ENCODE measurements at regions not wholly inside any gene's neighbourhood (a gene's known extent, or its start where the extent isn't known, plus 50 kb on each side); places are given as distances from the start of the nearest gene placed in this dataset.

GRCh38 chr7:69448071-69448470 is 150.2 kb upstream of the AUTS2 start:
- Histone ChIP-seq H3K9ac (ENCODE audit: insufficient read length) (no peak overlapping the region), H3K27ac (no peak overlapping the region), H3K4me3 (no peak overlapping the region), H3K9me3 (ENCODE audit: low read depth, low read length) (no peaks in the 10 kb centered on the region), H3K36me3 (ENCODE audit: insufficient read depth, low read length) (no peaks in the 10 kb centered on the region)
- DNase-seq (ENCODE audit: low read depth, low spot score): no peak
- TF ChIP-seq POLR2AphosphoS5 (IDR thresholded peaks at IDR 0.05; ENCODE audit: borderline replicate concordance, low read depth, low read length): no peak
- no peak for TF ChIP-seq FOXP2 (optimal IDR thresholded peaks at IDR 0.05; ENCODE audit: control extremely low read depth, extremely low read length, insufficient read depth)
- no peak for TF ChIP-seq EZH2 (IDR thresholded peaks at IDR 0.05)

- H3K36me3 ChIP-seq (ENCODE audit: insufficient read depth, low read length): no peaks in the 10 kb centered on the region
- no peak for DNase-seq (ENCODE audit: low read depth, low spot score)
- no peak overlapping the region for H3K4me3 ChIP-seq
- no peaks in the 10 kb centered on the region for H3K9me3 ChIP-seq (ENCODE audit: low read depth, low read length)
- no peak overlapping the region for H3K9ac ChIP-seq (ENCODE audit: insufficient read length)
- TF ChIP-seq FOXP2 (optimal IDR thresholded peaks at IDR 0.05; ENCODE audit: control extremely low read depth, extremely low read length, insufficient read depth) (no peak), POLR2AphosphoS5 (IDR thresholded peaks at IDR 0.05; ENCODE audit: borderline replicate concordance, low read depth, low read length) (no peak), EZH2 (IDR thresholded peaks at IDR 0.05) (no peak)
- no peak overlapping the region for H3K27ac ChIP-seq
These were observed 147.8 kb upstream of the AUTS2 start for GRCh38 chr7:69450456-69450855.

- Histone ChIP-seq H3K9ac (ENCODE audit: insufficient read length) (no peak overlapping the region), H3K9me3 (ENCODE audit: low read depth, low read length) (no peaks in the 10 kb centered on the region), H3K4me3 (no peak overlapping the region), H3K27ac (no peak overlapping the region), H3K36me3 (ENCODE audit: insufficient read depth, low read length) (no peaks in the 10 kb centered on the region)
- TF ChIP-seq EZH2 (IDR thresholded peaks at IDR 0.05): no peak
- TF ChIP-seq POLR2AphosphoS5 (IDR thresholded peaks at IDR 0.05; ENCODE audit: borderline replicate concordance, low read depth, low read length): no peak
- no peak for TF ChIP-seq FOXP2 (optimal IDR thresholded peaks at IDR 0.05; ENCODE audit: control extremely low read depth, extremely low read length, insufficient read depth)
- DNase-seq (ENCODE audit: low read depth, low spot score): no peak
These were observed 146.6 kb upstream of the AUTS2 start for GRCh38 chr7:69451715-69452114.

- TF ChIP-seq POLR2AphosphoS5 (IDR thresholded peaks at IDR 0.05; ENCODE audit: borderline replicate concordance, low read depth, low read length) (no peak), EZH2 (IDR thresholded peaks at IDR 0.05) (no peak), FOXP2 (optimal IDR thresholded peaks at IDR 0.05; ENCODE audit: control extremely low read depth, extremely low read length, insufficient read depth) (no peak)
- H3K36me3 ChIP-seq (ENCODE audit: insufficient read depth, low read length): no peaks in the 10 kb centered on the region
- DNase-seq (ENCODE audit: low read depth, low spot score): no peak
These were observed 145.5 kb upstream of the AUTS2 start for GRCh38 chr7:69452797-69453196.

GRCh38 chr7:69457595-69458504 is 140.4 kb upstream of the AUTS2 start:
- Histone ChIP-seq H3K27ac (no peak overlapping the region), H3K4me3 (no peak overlapping the region), H3K9me3 (ENCODE audit: low read depth, low read length) (no peaks in the 10 kb centered on the region), H3K9ac (ENCODE audit: insufficient read length) (no peak overlapping the region), H3K36me3 (ENCODE audit: insufficient read depth, low read length) (no peaks in the 10 kb centered on the region)
- DNase-seq (ENCODE audit: low read depth, low spot score): no peak
- TF ChIP-seq POLR2AphosphoS5 (IDR thresholded peaks at IDR 0.05; ENCODE audit: borderline replicate concordance, low read depth, low read length) (no peak), EZH2 (IDR thresholded peaks at IDR 0.05) (no peak), FOXP2 (optimal IDR thresholded peaks at IDR 0.05; ENCODE audit: control extremely low read depth, extremely low read length, insufficient read depth) (no peak)

More at GRCh38 chr7:69452797-69453196, 145.5 kb upstream of the AUTS2 start:
- H3K27ac ChIP-seq: no peak overlapping the region
- no peaks in the 10 kb centered on the region for H3K9me3 ChIP-seq (ENCODE audit: low read depth, low read length)
- H3K4me3 ChIP-seq: no peak overlapping the region
- H3K9ac ChIP-seq (ENCODE audit: insufficient read length): no peak overlapping the region

- Histone ChIP-seq H3K27ac (no peak overlapping the region), H3K9ac (ENCODE audit: insufficient read length) (no peak overlapping the region), H3K9me3 (ENCODE audit: low read depth, low read length) (0 out of 2 replicates have a peak, but pooled peaks cover 1% of the 10 kb centered on the region), H3K4me3 (no peak overlapping the region), H3K36me3 (ENCODE audit: insufficient read depth, low read length) (no peaks in the 10 kb centered on the region)
- no peak for DNase-seq (ENCODE audit: low read depth, low spot score)
- TF ChIP-seq FOXP2 (optimal IDR thresholded peaks at IDR 0.05; ENCODE audit: control extremely low read depth, extremely low read length, insufficient read depth): no peak
- TF ChIP-seq POLR2AphosphoS5 (IDR thresholded peaks at IDR 0.05; ENCODE audit: borderline replicate concordance, low read depth, low read length): no peak
- TF ChIP-seq EZH2 (IDR thresholded peaks at IDR 0.05): no peak
These were observed 134.2 kb upstream of the AUTS2 start for GRCh38 chr7:69464035-69464434.

- no peak overlapping the region for H3K9ac ChIP-seq (ENCODE audit: insufficient read length)
- DNase-seq (ENCODE audit: low read depth, low spot score): no peak
- no peaks in the 10 kb centered on the region for H3K36me3 ChIP-seq (ENCODE audit: insufficient read depth, low read length)
- no peak for TF ChIP-seq FOXP2 (optimal IDR thresholded peaks at IDR 0.05; ENCODE audit: control extremely low read depth, extremely low read length, insufficient read depth)
- TF ChIP-seq EZH2 (IDR thresholded peaks at IDR 0.05): no peak
- no peak for TF ChIP-seq POLR2AphosphoS5 (IDR thresholded peaks at IDR 0.05; ENCODE audit: borderline replicate concordance, low read depth, low read length)
- H3K27ac ChIP-seq: no peak overlapping the region
- H3K4me3 ChIP-seq: no peak overlapping the region
- 0 out of 2 replicates have a peak, but pooled peaks cover 3% of the 10 kb centered on the region for H3K9me3 ChIP-seq (ENCODE audit: low read depth, low read length)
These were observed 133.0 kb upstream of the AUTS2 start for GRCh38 chr7:69465262-69465661.

GRCh38 chr7:69467826-69468225 is 130.4 kb upstream of the AUTS2 start:
- no peak overlapping the region for H3K27ac ChIP-seq
- H3K36me3 ChIP-seq (ENCODE audit: insufficient read depth, low read length): no peaks in the 10 kb centered on the region
- H3K9me3 ChIP-seq (ENCODE audit: low read depth, low read length): 0 out of 2 replicates have a peak, but pooled peaks cover 3% of the 10 kb centered on the region
- no peak for DNase-seq (ENCODE audit: low read depth, low spot score)
- H3K4me3 ChIP-seq: no peak overlapping the region
- TF ChIP-seq FOXP2 (optimal IDR thresholded peaks at IDR 0.05; ENCODE audit: control extremely low read depth, extremely low read length, insufficient read depth) (no peak), POLR2AphosphoS5 (IDR thresholded peaks at IDR 0.05; ENCODE audit: borderline replicate concordance, low read depth, low read length) (no peak), EZH2 (IDR thresholded peaks at IDR 0.05) (no peak)
- no peak overlapping the region for H3K9ac ChIP-seq (ENCODE audit: insufficient read length)
